HK-2 (cell line): ENCODE measurements at regions not wholly inside any gene's neighbourhood (a gene's known extent, or its start where the extent isn't known, plus 50 kb on each side); places are given as distances from the start of the nearest gene placed in this dataset.

Experiments
- DNase-seq: peaks from one replicate; pipeline ENCODE4 v3.0.0-alpha.2; 2018; ENCODE audit not compliant: unreplicated experiment

DNA sequence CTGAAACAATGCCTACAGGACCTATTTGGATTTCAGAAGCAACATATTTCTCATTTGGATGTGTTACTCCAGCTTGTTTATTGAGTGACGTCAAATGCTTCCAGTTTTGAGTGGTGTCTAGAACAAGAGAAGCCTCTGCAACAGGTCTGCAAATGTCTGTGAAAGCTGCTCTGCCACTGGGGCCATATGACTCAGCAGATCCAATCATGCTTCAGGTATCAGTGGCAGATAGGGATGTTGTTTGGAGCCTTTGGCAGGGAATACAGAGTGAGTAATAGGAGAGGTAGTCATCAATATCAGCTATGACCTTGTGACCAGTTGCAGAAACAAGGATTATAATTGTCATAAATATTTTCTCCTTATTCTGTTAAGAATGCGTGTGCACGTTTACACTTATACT is 141.1 kb upstream of the ZXDA start:
- no peak for DNase-seq

DNA sequence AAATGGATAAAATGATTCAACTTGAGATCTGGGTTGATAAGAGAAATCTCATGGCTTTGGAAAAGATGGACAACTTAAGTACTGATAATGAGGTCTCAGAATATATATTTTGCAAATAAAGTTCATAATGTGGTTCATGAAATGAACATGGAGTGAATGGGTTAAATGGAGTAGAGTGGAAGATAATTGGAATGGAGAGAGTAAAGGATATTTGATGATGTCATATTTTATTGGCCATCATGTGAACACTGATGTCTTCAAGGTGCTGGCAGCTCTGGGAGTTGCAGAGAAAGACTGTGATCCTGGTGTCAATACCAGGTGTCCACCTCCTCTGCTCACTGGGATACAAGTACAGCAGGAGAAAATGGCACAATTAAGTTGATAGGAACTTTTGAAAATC is 133.9 kb upstream of the ZXDA start:
- DNase-seq = no peak

DNA sequence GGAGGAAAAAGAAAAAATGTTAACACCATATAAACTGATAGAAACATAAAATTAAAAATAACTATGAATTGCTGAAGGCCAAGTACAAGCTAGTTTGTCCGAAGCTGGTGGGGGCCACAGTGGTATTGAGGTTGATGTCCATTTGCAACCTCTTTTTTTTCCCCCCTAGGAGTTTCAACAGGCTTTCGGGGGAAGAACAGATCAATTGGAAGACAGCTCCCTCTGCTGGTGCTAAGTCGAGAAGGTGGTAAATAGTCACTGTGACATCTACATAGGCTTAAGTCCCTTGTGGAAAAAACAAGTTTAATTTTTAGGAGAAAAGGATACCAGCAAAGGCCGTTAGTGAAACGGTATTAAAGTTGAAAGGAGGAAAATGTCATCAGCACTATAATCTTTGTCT is 115.7 kb upstream of the ZXDA start:
- peak; percentile 22 for DNase-seq

DNA sequence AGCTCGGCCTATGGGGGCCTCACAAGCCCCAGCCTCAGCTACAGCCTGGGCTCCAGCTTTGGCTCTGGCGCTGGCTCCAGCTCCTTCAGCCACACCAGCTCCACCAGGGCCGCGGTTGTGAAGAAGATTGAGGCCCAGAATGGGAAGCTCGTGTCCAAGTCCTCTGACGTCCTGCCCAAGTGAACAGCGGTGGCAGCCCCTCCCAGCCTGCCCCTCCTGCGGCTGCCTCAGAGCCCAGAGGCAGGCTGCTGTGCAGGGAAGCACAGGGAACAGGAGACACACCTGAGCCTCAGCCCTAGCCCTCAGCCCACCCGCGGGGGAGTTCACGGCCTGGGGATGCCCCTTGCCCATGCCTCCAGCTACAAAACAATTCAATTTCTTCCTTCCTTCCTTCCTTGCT is 75.7 kb upstream of the ZXDA start:
- DNase-seq = no peak

DNA sequence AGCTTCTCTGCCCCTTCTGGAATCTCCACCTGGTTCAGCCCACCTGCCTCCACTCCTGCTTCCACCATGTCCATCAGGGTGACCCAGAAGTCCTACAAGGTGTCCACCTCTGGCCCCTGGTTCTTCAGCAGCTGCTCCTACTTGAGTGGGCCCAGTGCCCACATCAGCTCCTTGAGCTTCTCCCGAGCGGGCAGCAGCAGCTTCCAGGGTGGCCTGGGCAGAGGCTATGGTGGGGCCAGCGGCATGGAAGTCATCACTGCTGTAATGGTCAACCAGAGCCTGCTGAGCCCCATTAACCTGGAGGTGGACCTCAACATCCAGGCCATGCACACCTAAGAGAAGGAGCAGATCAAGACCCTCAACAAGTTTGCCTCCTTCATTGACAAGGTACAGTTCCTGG is 74.4 kb upstream of the ZXDA start:
- no peak for DNase-seq

DNA sequence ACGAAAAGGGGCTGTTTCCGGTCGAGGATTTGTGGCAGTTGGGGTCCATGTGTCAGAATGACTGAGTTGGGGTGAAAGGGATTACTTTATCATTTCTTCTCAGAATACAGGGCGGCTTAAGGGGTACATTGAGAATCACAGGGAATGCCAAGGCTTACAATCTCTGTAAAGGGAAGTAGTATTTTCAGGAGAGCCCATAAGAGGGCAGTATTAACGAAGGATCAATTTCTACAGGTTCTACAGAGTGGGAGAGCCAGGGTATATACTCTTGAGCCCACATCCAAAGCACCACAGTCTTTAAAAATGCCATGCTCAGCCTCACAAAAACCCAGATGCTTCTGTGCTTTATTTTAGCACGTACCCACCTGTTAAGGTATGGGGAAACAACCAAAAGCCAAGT is 67.7 kb upstream of the ZXDA start:
- no peak for DNase-seq

DNA sequence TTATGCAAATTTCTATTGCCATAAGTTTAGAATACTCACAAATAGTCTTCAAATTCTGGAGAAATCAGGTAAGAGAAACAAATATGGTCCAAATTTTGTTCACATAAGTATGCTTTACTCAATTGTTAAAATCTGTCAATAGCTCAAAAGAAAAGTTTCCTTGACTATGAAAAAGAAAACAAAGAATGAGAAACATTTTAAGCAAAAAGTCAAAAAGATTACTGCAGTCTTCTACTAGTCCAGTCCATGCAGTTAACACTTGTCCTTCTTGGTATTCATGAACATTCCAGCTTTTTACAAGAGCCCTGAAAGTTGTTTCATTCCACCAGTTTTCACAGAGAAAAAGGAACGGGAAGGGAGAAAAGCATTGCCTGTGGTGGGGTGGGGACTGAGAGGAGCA is 54.7 kb upstream of the ZXDA start:
- no peak for DNase-seq
